ENCODE measurements at regions not wholly inside any gene's neighbourhood (a gene's known extent, or its start where the extent isn't known, plus 50 kb on each side); places are given as distances from the start of the nearest gene placed in this dataset.

- Histone ChIP-seq H3K27ac (replicated peaks in 1 of 4) (no peak overlapping the region), H3K9me3 (no peaks in the 10 kb centered on the region), H3K36me3 (no peaks in the 10 kb centered on the region), H3K4me1 (peaks cover 0 to 6% (median 5%) of the 10 kb centered on the region in 4 donors), H3K27me3 (no peaks in the 10 kb centered on the region), H3K4me3 (no peak overlapping the region)
- no peak for DNase-seq (ENCODE audit: extremely low spot score)
- intact Hi-C loops (cut with DNase I), result no loop called here
- TF ChIP-seq EP300 (IDR thresholded peaks at IDR 0.05) (no peak), POLR2AphosphoS5 (IDR thresholded peaks at IDR 0.05) (no peak), POLR2A (IDR thresholded peaks at IDR 0.05; ENCODE audit: low read depth) (no peak)
- TF ChIP-seq, protein P1, sequence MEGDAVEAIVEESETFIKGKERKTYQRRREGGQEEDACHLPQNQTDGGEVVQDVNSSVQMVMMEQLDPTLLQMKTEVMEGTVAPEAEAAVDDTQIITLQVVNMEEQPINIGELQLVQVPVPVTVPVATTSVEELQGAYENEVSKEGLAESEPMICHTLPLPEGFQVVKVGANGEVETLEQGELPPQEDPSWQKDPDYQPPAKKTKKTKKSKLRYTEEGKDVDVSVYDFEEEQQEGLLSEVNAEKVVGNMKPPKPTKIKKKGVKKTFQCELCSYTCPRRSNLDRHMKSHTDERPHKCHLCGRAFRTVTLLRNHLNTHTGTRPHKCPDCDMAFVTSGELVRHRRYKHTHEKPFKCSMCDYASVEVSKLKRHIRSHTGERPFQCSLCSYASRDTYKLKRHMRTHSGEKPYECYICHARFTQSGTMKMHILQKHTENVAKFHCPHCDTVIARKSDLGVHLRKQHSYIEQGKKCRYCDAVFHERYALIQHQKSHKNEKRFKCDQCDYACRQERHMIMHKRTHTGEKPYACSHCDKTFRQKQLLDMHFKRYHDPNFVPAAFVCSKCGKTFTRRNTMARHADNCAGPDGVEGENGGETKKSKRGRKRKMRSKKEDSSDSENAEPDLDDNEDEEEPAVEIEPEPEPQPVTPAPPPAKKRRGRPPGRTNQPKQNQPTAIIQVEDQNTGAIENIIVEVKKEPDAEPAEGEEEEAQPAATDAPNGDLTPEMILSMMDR (IDR thresholded peaks at IDR 0.05), result no peak
- WGBS, result 92% methylated on average over 5 of the region's 5 CpGs
Measured at GRCh38 chr20:47934761-47935160, 149.5 kb upstream of the SULF2 start.

DNA sequence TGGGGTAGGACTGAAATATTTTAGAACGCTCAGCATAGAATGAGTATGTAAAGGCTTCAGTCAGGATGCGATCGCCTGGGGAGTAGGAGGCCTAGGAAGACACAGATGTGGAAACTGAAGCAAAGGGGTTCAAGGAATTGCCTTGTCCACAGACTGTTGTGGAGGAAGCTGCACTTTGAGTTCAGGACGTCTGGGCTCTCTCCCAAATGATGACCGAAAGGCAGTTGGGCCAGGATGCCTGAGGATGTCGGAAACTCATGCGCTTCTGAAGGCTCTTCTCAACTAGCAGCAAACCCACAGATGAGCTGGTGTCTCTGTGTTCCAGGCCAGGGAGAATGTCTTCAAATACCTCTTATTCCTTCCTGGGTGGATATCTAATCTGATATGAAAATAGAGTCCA, 146.2 kb upstream of the SULF2 start:
- no peak for DNase-seq (ENCODE audit: extremely low spot score)
- H3K36me3 ChIP-seq, result no peaks in the 10 kb centered on the region
- 95% methylated on average over 7 of the region's 7 CpGs for WGBS
- H3K27ac ChIP-seq (replicated peaks in 1 of 4), result no peak overlapping the region
- intact Hi-C loops (cut with DNase I), result no loop called here
- TF ChIP-seq, protein P1 (IDR thresholded peaks at IDR 0.05), result no peak
- TF ChIP-seq POLR2A (IDR thresholded peaks at IDR 0.05; ENCODE audit: low read depth), result no peak
- TF ChIP-seq POLR2AphosphoS5 (IDR thresholded peaks at IDR 0.05), result no peak
- TF ChIP-seq EP300 (IDR thresholded peaks at IDR 0.05), result no peak
- H3K9me3 ChIP-seq, result no peaks in the 10 kb centered on the region
- H3K4me1 ChIP-seq, result peaks cover 0 to 37% (median 27%) of the 10 kb centered on the region in 4 donors
- H3K27me3 ChIP-seq, result no peaks in the 10 kb centered on the region
- no peak overlapping the region for H3K4me3 ChIP-seq

GRCh38 chr20:47931002-47931401, 145.7 kb upstream of the SULF2 start:
- WGBS, result 92% methylated on average over 2 of the region's 2 CpGs
- no peak for DNase-seq (ENCODE audit: extremely low spot score)
- Histone ChIP-seq H3K36me3 (no peaks in the 10 kb centered on the region), H3K4me3 (no peak overlapping the region), H3K9me3 (no peaks in the 10 kb centered on the region), H3K27me3 (no peaks in the 10 kb centered on the region), H3K27ac (replicated peaks in 1 of 4) (no peak overlapping the region), H3K4me1 (peaks cover 0 to 37% (median 27%) of the 10 kb centered on the region in 4 donors)
- intact Hi-C loops (cut with DNase I), result no loop called here
- TF ChIP-seq POLR2A (IDR thresholded peaks at IDR 0.05; ENCODE audit: low read depth) (no peak), POLR2AphosphoS5 (IDR thresholded peaks at IDR 0.05) (no peak)
- TF ChIP-seq, protein P1 (IDR thresholded peaks at IDR 0.05), result no peak

DNA sequence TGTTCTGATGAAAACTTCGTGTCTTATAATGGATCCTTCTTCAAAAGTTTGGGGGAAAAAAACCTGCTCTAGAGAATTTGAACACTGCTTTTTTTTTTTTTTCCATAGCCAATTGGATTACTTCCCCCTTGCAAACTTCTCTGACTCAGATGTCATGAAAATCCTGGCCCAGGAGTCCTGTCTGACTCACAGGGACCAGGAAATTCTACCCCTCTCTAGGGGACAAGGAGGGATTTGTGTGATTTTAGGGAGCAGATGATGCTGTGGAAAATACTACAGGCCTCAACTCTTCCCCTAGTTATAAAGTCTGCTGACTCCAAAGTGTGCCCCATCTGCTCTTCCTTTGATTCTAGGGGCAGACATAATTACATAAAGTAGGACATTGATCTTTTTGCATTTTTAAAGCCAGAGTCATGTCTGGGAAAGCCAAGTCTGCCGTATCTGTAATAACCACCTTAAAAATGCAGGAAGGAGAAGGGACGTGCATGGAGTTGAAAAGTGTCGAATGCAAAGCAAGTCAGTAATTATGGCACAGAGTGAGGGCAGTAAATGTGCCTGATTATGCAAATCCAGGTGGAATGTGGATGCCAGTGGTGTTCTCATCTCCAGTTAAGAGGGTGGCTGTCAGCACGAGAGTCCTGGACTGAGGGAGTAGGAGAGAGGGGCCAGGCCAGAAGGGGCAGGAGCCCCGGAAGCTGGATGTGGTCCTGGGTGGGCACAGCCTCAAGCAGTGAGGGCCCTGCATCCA, 144.3 kb upstream of the SULF2 start:
- no peak for DNase-seq (ENCODE audit: extremely low spot score)
- Histone ChIP-seq H3K9me3 (no peaks in the 10 kb centered on the region), H3K4me1 (peaks cover 0 to 37% (median 27%) of the 10 kb centered on the region in 4 donors), H3K36me3 (no peaks in the 10 kb centered on the region), H3K27me3 (no peaks in the 10 kb centered on the region), H3K27ac (replicated peaks in 1 of 4) (peak overlapping the region; percentile 48 to 84 (median 78)), H3K4me3 (no peak overlapping the region)
- 52% methylated on average over 6 of the region's 6 CpGs for WGBS
- TF ChIP-seq POLR2AphosphoS5 (IDR thresholded peaks at IDR 0.05) (no peak), POLR2A (IDR thresholded peaks at IDR 0.05; ENCODE audit: low read depth) (no peak), EP300 (IDR thresholded peaks at IDR 0.05) (no peak)
- TF ChIP-seq, protein P1 (IDR thresholded peaks at IDR 0.05), result no peak
- intact Hi-C loops (cut with DNase I), result no loop called here

DNA sequence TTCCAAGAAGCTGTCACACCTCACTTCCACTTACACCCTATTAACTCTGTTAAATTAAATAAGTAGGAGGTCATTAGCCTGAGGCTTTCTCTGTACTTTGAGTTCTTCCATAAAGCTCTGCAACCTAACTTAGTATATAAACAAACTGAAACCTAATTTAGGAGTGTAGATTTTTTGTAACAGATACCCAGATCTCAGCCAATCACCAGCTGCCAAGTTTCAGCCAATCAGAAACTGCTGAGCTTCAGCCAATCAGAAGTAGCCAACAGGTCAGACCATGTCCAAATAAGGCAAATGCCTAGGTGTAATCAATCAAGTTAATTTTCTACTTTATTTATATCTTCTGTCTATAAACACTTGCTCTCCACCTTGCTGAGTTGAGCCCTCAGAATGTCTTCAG, 142.7 kb upstream of the SULF2 start:
- intact Hi-C loops (cut with DNase I), result no loop called here
- H3K36me3 ChIP-seq, result no peaks in the 10 kb centered on the region
- no peak overlapping the region for H3K4me3 ChIP-seq
- H3K27me3 ChIP-seq, result no peaks in the 10 kb centered on the region
- H3K9me3 ChIP-seq, result no peaks in the 10 kb centered on the region
- H3K4me1 ChIP-seq, result peaks cover 0 to 37% (median 27%) of the 10 kb centered on the region in 4 donors
- no peak for DNase-seq (ENCODE audit: extremely low spot score)
- peak overlapping the region; percentile 76 to 84 (median 80) for H3K27ac ChIP-seq (replicated peaks in 1 of 4)
- TF ChIP-seq EP300 (IDR thresholded peaks at IDR 0.05), result no peak
- TF ChIP-seq, protein P1 (IDR thresholded peaks at IDR 0.05), result no peak
- no peak for TF ChIP-seq POLR2AphosphoS5 (IDR thresholded peaks at IDR 0.05)
- no peak for TF ChIP-seq POLR2A (IDR thresholded peaks at IDR 0.05; ENCODE audit: low read depth)
